ENCODE measurements at regions not wholly inside any gene's neighbourhood (a gene's known extent, or its start where the extent isn't known, plus 50 kb on each side); places are given as distances from the start of the nearest gene placed in this dataset.
A peak's percentile ranks its signal among the peaks of the same experiment; 100 is the strongest.

- in situ Hi-C loops (cut with HindIII; ENCODE audit: low pct_unique_long_range_greater_than_20kb, low sequenced_read_pairs) = no loop called here
- no peak for TF ChIP-seq JUND (IDR thresholded peaks at IDR 0.05; ENCODE audit: low read depth)
These were observed 176.7 kb downstream of the NXNL2 start for GRCh38 chr9:88711719-88712118.

DNA sequence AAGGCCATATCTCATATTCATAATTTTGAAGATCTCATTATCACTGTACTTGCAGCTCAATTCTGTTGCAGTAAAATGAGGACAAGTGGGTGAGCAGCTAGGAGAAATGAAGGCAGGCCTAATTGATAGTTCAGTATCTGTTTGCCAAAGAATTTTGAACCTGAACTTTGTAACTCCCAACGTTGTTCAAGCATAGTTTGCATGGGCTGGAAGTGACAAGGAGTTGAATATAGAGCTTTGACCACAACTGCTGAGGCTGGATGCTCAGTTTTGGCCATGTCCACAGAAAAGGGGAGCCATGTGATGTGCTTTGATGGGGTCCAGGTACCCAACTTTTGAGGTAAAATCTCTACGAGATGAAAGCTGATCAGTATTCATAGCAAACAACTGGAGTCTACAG, 177.5 kb downstream of the NXNL2 start:
- no peak for TF ChIP-seq JUND (IDR thresholded peaks at IDR 0.05; ENCODE audit: low read depth)
- no peak for DNase-seq (ENCODE audit: low read depth in 1 of 2, low spot score in 1 of 2)
- in situ Hi-C loops (cut with HindIII; ENCODE audit: low pct_unique_long_range_greater_than_20kb, low sequenced_read_pairs) = no loop called here

More at GRCh38 chr9:88711719-88712118, 176.7 kb downstream of the NXNL2 start:
- no peak for DNase-seq (ENCODE audit: low read depth in 1 of 2, low spot score in 1 of 2)

DNA sequence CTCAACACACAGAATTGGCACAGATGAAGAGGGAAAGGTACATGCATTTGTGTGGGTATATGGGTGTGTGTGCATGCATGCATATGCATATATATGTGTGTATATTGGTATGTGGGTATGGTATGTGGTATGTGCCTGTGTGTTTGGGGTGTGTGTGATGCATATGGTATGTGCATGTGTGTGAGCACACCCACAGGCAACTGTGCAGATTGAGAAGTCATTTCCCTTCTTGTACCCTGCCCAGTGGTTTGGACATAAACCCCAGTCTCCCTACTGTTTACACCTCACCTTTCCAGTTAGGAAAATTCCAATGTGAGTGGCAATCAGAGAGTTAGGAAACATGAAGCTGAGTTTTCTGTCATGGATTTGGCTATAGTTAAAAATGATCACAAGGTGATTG, 178.0 kb downstream of the NXNL2 start:
- TF ChIP-seq JUND (IDR thresholded peaks at IDR 0.05; ENCODE audit: low read depth) = no peak
- DNase-seq (ENCODE audit: low read depth in 1 of 2, low spot score in 1 of 2) = no peak
- in situ Hi-C loops (cut with HindIII; ENCODE audit: low pct_unique_long_range_greater_than_20kb, low sequenced_read_pairs) = no loop called here

DNA sequence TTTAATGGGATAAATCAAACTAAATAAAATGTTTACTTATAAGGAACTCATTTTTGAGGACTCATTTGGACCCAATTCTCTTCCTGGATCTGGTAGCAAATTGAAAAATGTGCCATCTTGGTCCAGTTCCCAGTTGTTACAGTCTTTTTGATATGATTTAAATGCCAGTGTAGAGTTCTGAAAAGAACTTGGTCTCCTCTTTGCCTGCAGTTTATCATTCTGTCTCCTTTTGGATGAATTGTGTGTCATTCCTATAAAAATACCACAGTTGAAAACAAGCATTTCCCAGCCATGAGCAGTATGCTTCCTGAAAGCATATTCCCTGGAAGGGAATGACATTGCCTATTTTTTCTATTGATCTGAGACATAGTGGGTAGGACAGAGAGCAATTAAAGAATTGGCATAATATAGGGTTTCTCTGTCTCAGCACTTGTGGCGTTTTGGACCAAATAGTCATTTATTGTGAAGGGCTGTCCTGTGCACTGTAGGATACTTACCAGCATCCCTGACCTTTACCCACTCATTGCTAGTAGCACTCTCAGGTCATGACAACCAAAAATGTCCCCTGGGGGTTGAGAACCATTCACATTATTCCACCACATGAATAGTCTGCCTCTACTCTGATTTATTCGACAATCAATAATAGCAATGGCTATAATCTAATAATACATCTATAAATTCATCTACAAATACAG, 181.8 kb downstream of the NXNL2 start:
- no peak for TF ChIP-seq JUND (IDR thresholded peaks at IDR 0.05; ENCODE audit: low read depth)
- DNase-seq (ENCODE audit: low read depth in 1 of 2, low spot score in 1 of 2) = no peak
- in situ Hi-C loops (cut with HindIII; ENCODE audit: low pct_unique_long_range_greater_than_20kb, low sequenced_read_pairs) = no loop called here

DNA sequence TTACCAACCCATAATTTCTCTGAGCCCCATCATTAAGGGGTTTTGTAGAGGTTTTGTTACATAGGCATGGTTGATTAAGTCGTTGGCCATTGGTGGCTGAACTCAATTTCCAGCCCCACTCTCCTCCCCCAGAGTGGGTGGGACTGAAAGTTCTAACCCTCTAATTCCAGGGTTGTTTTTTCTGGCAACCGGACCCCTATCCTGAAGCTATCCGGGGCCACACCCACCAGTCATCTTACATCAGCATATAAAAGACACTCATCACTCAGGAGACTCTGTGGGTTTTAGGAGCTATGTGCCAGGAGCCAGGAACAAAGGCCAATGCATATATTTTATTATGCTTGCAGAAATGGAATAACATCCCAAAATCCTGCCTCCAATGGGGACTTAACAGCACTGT, 186.0 kb downstream of the NXNL2 start:
- in situ Hi-C loops (cut with HindIII; ENCODE audit: low pct_unique_long_range_greater_than_20kb, low sequenced_read_pairs) = no loop called here
- no peak for TF ChIP-seq JUND (IDR thresholded peaks at IDR 0.05; ENCODE audit: low read depth)
- DNase-seq (ENCODE audit: low read depth in 1 of 2, low spot score in 1 of 2) = no peak

DNA sequence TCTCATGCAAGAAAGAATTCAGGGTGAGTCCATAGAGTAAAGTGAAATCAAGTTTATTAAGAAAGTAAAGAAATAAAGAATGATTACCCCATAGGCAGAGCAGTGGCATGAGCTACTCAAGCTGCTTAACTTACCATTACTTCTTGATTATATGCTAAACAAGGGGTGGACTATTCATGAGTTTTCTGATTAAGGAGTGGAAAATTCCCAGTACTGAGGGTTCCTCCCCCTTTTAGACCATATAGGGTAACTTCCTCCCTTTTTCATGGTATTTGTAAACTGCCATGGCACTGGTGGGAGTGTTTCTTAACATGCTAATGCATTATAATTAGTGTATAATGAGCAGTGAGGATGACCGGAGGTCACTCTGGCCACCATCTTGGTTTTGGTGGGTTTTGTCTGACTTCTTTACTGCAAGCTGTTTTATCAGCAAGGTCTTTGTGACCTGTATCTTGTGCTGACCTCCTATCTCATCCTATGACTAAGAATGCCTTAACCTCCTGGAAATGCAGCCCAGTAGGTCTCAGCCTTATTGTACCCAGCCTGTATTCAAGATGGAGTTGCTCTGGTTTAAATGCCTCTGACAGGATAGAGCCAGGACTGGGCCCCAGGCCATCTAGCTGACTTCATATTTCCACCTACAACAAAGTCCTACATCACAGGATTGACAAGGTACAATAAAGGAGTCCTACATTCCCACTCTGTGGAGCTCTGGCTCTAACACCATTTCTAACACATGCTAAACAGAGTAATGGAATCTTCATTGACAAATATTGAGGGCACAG, 186.7 kb downstream of the NXNL2 start:
- no peak for TF ChIP-seq JUND (IDR thresholded peaks at IDR 0.05; ENCODE audit: low read depth)

DNA sequence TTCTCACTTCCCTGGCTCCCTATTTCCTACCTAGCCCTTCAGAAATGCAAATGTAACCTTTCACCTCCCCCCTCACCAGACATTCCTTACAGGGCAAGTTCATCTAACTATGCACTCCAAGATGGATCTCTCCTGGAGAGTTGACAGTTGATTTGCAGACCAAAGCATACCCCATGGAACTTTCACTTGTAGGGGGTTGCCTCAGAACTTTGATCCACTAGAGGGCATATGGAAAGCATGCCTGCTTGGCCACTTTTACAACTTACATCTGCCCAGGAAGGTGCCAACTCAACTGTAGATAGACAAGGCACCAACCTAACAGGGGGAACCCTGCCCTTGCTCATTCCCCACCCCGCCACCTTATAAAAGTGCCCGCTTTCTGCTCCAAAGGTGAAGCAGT, 187.8 kb downstream of the NXNL2 start:
- no peak for TF ChIP-seq JUND (IDR thresholded peaks at IDR 0.05; ENCODE audit: low read depth)
- in situ Hi-C loops (cut with HindIII; ENCODE audit: low pct_unique_long_range_greater_than_20kb, low sequenced_read_pairs) = no loop called here
- DNase-seq (ENCODE audit: low read depth in 1 of 2, low spot score in 1 of 2) = peak in 1 of 2 experiments; percentile 52

More for the DNA sequence above, 186.7 kb downstream of the NXNL2 start:
- in situ Hi-C loops (cut with HindIII; ENCODE audit: low pct_unique_long_range_greater_than_20kb, low sequenced_read_pairs) = no loop called here
- DNase-seq (ENCODE audit: low read depth in 1 of 2, low spot score in 1 of 2) = no peak

- no peak for DNase-seq (ENCODE audit: low read depth in 1 of 2, low spot score in 1 of 2)
- TF ChIP-seq JUND (IDR thresholded peaks at IDR 0.05; ENCODE audit: low read depth) = no peak
- in situ Hi-C loops (cut with HindIII; ENCODE audit: low pct_unique_long_range_greater_than_20kb, low sequenced_read_pairs) = no loop called here
These were observed 188.8 kb downstream of the NXNL2 start for GRCh38 chr9:88723751-88724150.

GRCh38 chr9:88724331-88724730, 189.4 kb downstream of the NXNL2 start:
- no peak for DNase-seq (ENCODE audit: low read depth in 1 of 2, low spot score in 1 of 2)
- in situ Hi-C loops (cut with HindIII; ENCODE audit: low pct_unique_long_range_greater_than_20kb, low sequenced_read_pairs) = no loop called here
- TF ChIP-seq JUND (IDR thresholded peaks at IDR 0.05; ENCODE audit: low read depth) = no peak

GRCh38 chr9:88725300-88726019, 190.5 kb downstream of the NXNL2 start:
- in situ Hi-C loops (cut with HindIII; ENCODE audit: low pct_unique_long_range_greater_than_20kb, low sequenced_read_pairs) = no loop called here
- no peak for TF ChIP-seq JUND (IDR thresholded peaks at IDR 0.05; ENCODE audit: low read depth)
- no peak for DNase-seq (ENCODE audit: low read depth in 1 of 2, low spot score in 1 of 2)

DNA sequence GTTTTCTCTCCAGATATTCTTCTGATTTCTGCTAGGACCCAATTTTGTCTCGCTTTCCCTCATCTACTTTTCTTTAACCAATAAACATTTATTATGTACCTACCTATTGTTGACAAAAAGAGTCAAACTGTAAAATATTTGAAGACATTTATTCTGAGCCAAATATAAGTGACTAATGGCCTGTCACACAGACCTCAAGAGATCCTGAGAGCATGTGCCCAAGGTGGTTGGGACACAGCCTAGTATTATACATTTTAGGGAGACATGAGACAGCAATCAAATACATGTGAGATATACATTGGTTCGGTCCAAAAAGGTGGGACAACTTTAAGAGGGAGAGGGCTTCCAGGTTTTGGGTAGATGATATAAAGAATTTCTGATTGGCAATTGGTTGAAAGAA, 191.8 kb downstream of the NXNL2 start:
- in situ Hi-C loops (cut with HindIII; ENCODE audit: low pct_unique_long_range_greater_than_20kb, low sequenced_read_pairs) = no loop called here
- DNase-seq (ENCODE audit: low read depth in 1 of 2, low spot score in 1 of 2) = no peak
- TF ChIP-seq JUND (IDR thresholded peaks at IDR 0.05; ENCODE audit: low read depth) = no peak

DNA sequence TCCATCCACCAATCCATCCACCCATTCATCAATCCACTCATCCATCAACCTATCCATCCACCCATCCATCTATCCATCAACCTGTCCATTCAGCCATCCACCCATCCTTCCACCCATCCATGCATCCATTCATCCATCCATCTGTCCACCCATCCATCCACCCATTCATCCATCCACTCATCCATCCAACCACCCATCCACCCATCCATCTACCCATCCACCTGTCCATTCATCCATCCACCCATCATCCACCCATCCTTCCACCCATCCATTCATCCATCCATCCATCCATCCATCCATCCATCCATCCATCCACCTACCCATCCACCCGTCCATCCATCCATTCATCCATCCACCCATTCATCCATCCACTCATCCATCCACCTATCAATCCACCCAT, 195.8 kb downstream of the NXNL2 start:
- DNase-seq (ENCODE audit: low read depth in 1 of 2, low spot score in 1 of 2) = no peak
- no peak for TF ChIP-seq JUND (IDR thresholded peaks at IDR 0.05; ENCODE audit: low read depth)
- in situ Hi-C loops (cut with HindIII; ENCODE audit: low pct_unique_long_range_greater_than_20kb, low sequenced_read_pairs) = no loop called here

DNA sequence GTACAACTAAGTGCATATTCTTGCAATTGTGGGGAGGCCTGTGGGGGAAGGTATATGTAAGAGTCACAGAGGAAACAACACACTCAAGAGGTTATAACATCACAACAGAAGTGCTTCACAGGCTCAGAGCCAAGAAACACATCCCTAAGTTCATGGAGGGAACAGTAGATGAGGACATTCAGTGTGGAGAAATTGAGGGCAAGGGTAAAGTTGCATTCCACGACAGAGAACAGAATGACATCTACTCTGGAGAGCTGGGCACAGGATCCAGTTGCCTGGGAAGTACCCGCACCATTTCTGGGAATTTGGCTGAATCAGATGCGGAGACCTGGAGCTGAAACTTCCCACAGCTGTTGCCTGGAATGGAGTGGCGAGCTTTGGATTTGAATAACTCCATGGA, 197.2 kb downstream of the NXNL2 start:
- no peak for DNase-seq (ENCODE audit: low read depth in 1 of 2, low spot score in 1 of 2)
- in situ Hi-C loops (cut with HindIII; ENCODE audit: low pct_unique_long_range_greater_than_20kb, low sequenced_read_pairs) = no loop called here
- no peak for TF ChIP-seq JUND (IDR thresholded peaks at IDR 0.05; ENCODE audit: low read depth)

Data from T47D (cell line).